MM.1S (cell line): ENCODE measurements at regions not wholly inside any gene's neighbourhood (a gene's known extent, or its start where the extent isn't known, plus 50 kb on each side); places are given as distances from the start of the nearest gene placed in this dataset.

Experiments used
- DNase-seq: peaks from one replicate; pipeline ENCODE4 v3.0.0-alpha.2; 2015
- H2AFZ ChIP-seq: fragments of 300-600 bp; sonication (generic); 2 replicates; pipeline ENCODE4 v1.6.0; 2016; ENCODE audit warnings: antibody characterized with exemption, low read length
- H3F3A ChIP-seq: fragments of 300-600 bp; sonication (generic); 2 replicates; pipeline ENCODE4 v1.6.1; 2016; ENCODE audit warnings: mild to moderate bottlenecking, antibody characterized with exemption, low read length, moderate library complexity, mixed read lengths; ENCODE audit not compliant: insufficient read depth
- H3K27ac ChIP-seq: fragments of 300-600 bp; sonication (generic); 2 replicates; pipeline ENCODE4 v1.5.1; 2016; ENCODE audit warnings: mild to moderate bottlenecking, low read length
- H3K27me3 ChIP-seq: fragments of 300-600 bp; sonication (generic); replicated peaks from 2 replicates; pipeline ENCODE4 v1.6.0; 2016; ENCODE audit warnings: low read length; ENCODE audit not compliant: insufficient read depth
- H3K36me3 ChIP-seq: fragments of 300-600 bp; sonication (generic); replicated peaks from 2 replicates; pipeline ENCODE4 v1.6.1; 2016; ENCODE audit warnings: mild to moderate bottlenecking, low read length, mixed read lengths; ENCODE audit not compliant: insufficient read depth
- H3K4me1 ChIP-seq: fragments of 300-600 bp; sonication (generic); 2 replicates; pipeline ENCODE4 v1.6.1; 2016; ENCODE audit warnings: low read length, mixed read lengths
- H3K4me2 ChIP-seq: fragments of 300-600 bp; sonication (generic); 2 replicates; pipeline ENCODE4 v1.6.0; 2016; ENCODE audit warnings: low read depth, low read length
- H3K4me3 ChIP-seq: fragments of 300-600 bp; sonication (generic); 2 replicates; pipeline ENCODE4 v1.5.1; 2016; ENCODE audit warnings: low read length, mixed read lengths
- H3K79me2 ChIP-seq: fragments of 300-600 bp; sonication (generic); 2 replicates; pipeline ENCODE4 v1.6.1; 2016; ENCODE audit warnings: mixed run types, low read length, mixed read lengths
- H3K9ac ChIP-seq: fragments of 300-600 bp; sonication (generic); 2 replicates; pipeline ENCODE4 v1.6.1; 2016; ENCODE audit warnings: low read length, mixed read lengths
- H3K9me2 ChIP-seq: fragments of 300-600 bp; sonication (generic); replicated peaks from 2 replicates; pipeline ENCODE4 v1.6.1; 2016; ENCODE audit warnings: mild to moderate bottlenecking, low read length, mixed read lengths; ENCODE audit not compliant: insufficient read depth
- H3K9me3 ChIP-seq: fragments of 300-600 bp; sonication (generic); replicated peaks from 2 replicates; pipeline ENCODE4 v1.6.1; 2016; ENCODE audit warnings: mild to moderate bottlenecking, low read length, mixed read lengths; ENCODE audit not compliant: insufficient read depth
- H4K20me1 ChIP-seq: fragments of 300-600 bp; sonication (generic); 2 replicates; pipeline ENCODE4 v1.6.1; 2016; ENCODE audit warnings: mild to moderate bottlenecking, low read length, moderate library complexity, mixed read lengths; ENCODE audit not compliant: insufficient read depth
- EZH2 ChIP-seq: fragments of 300-600 bp; sonication (generic); optimal IDR thresholded peaks from 2 replicates; pipeline ENCODE3; 2017; ENCODE audit warnings: low read depth, mild to moderate bottlenecking, antibody characterized with exemption, low read length, mixed read lengths
- EZH2phosphoT487 ChIP-seq: fragments of 300-600 bp; sonication (generic); IDR thresholded peaks from 2 replicates; pipeline ENCODE4 v1.6.1; 2018; ENCODE audit warnings: antibody characterized with exemption, low read length
- TF ChIP-seq, protein P1 (sequence below): fragments of 300-600 bp; sonication (generic); IDR thresholded peaks from 2 replicates; pipeline ENCODE4 v1.5.1; 2016; ENCODE audit warnings: antibody characterized with exemption, low read length, mixed read lengths

- Histone ChIP-seq H3K27me3 (no peaks in the 10 kb centered on the region), H2AFZ (no peak overlapping the region), H3K9me2 (no peaks in the 10 kb centered on the region), H3K27ac (no peak overlapping the region), H4K20me1 (no peaks in the 10 kb centered on the region), H3F3A (no peaks in the 10 kb centered on the region), H3K79me2 (no peaks in the 10 kb centered on the region), H3K4me1 (no peaks in the 10 kb centered on the region), H3K36me3 (no peaks in the 10 kb centered on the region), H3K4me2 (no peak overlapping the region), H3K4me3 (no peak overlapping the region), H3K9me3 (no peaks in the 10 kb centered on the region), H3K9ac (no peak overlapping the region)
- no peak for DNase-seq
- TF ChIP-seq, protein P1, sequence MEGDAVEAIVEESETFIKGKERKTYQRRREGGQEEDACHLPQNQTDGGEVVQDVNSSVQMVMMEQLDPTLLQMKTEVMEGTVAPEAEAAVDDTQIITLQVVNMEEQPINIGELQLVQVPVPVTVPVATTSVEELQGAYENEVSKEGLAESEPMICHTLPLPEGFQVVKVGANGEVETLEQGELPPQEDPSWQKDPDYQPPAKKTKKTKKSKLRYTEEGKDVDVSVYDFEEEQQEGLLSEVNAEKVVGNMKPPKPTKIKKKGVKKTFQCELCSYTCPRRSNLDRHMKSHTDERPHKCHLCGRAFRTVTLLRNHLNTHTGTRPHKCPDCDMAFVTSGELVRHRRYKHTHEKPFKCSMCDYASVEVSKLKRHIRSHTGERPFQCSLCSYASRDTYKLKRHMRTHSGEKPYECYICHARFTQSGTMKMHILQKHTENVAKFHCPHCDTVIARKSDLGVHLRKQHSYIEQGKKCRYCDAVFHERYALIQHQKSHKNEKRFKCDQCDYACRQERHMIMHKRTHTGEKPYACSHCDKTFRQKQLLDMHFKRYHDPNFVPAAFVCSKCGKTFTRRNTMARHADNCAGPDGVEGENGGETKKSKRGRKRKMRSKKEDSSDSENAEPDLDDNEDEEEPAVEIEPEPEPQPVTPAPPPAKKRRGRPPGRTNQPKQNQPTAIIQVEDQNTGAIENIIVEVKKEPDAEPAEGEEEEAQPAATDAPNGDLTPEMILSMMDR, result no peak
- no peak for TF ChIP-seq EZH2
- no peak for TF ChIP-seq EZH2phosphoT487
Observed at GRCh38 chr12:29960122-29960521, 176.4 kb upstream of the TMTC1 start.

GRCh38 chr12:29957835-29958234, 174.1 kb upstream of the TMTC1 start:
- Histone ChIP-seq H3K9me3 (no peaks in the 10 kb centered on the region), H2AFZ (no peak overlapping the region), H3F3A (no peaks in the 10 kb centered on the region), H3K4me2 (no peak overlapping the region), H3K79me2 (no peaks in the 10 kb centered on the region), H3K36me3 (no peaks in the 10 kb centered on the region), H4K20me1 (no peaks in the 10 kb centered on the region), H3K9me2 (no peaks in the 10 kb centered on the region), H3K4me1 (no peaks in the 10 kb centered on the region), H3K27me3 (no peaks in the 10 kb centered on the region), H3K4me3 (no peak overlapping the region), H3K9ac (no peak overlapping the region), H3K27ac (no peak overlapping the region)
- no peak for TF ChIP-seq EZH2phosphoT487
- TF ChIP-seq, protein P1, result no peak
- no peak for TF ChIP-seq EZH2
- DNase-seq, result no peak

- H2AFZ ChIP-seq, result no peak overlapping the region
- H3K9me3 ChIP-seq, result no peaks in the 10 kb centered on the region
- H3F3A ChIP-seq, result no peaks in the 10 kb centered on the region
- no peaks in the 10 kb centered on the region for H3K9me2 ChIP-seq
- TF ChIP-seq, protein P1, result no peak
- no peak for TF ChIP-seq EZH2phosphoT487
- TF ChIP-seq EZH2, result no peak
- H3K27ac ChIP-seq, result no peak overlapping the region
- DNase-seq, result no peak
- no peaks in the 10 kb centered on the region for H4K20me1 ChIP-seq
- no peaks in the 10 kb centered on the region for H3K79me2 ChIP-seq
- H3K4me2 ChIP-seq, result no peak overlapping the region
- no peak overlapping the region for H3K4me3 ChIP-seq
- no peaks in the 10 kb centered on the region for H3K4me1 ChIP-seq
- H3K27me3 ChIP-seq, result no peaks in the 10 kb centered on the region
- no peaks in the 10 kb centered on the region for H3K36me3 ChIP-seq
- H3K9ac ChIP-seq, result no peak overlapping the region
Observed at GRCh38 chr12:29945904-29946303, 162.2 kb upstream of the TMTC1 start.
